K562 (cell line): ENCODE measurements at regions not wholly inside any gene's neighbourhood (a gene's known extent, or its start where the extent isn't known, plus 50 kb on each side); places are given as distances from the start of the nearest gene placed in this dataset.

Experiments used
- CBX2 ChIP-seq: fragments of 200-600 bp; sonication (generic); IDR thresholded peaks from one replicate; pipeline ENCODE4 v1.6.1; 2012; ENCODE audit warnings: mild to moderate bottlenecking, low read length, inconsistent platforms; ENCODE audit not compliant: insufficient read depth, poor library complexity, severe bottlenecking
- CTCF ChIP-seq, 3 experiments: IDR thresholded peaks in 2 of 3; conservative IDR thresholded peaks in 1 of 3; 2 replicates each; pipeline ENCODE4 v1.5.1; 2011 to 2012; ENCODE audit warnings: low read length in 3 of 3, mild to moderate bottlenecking in 3 of 3, control low read depth in 2 of 3, improper control_type of control experiment in 1 of 3, inconsistent platforms in 1 of 3, low read depth in 1 of 3, mixed read lengths in 1 of 3, moderate library complexity in 1 of 3; ENCODE audit not compliant: insufficient read depth in 2 of 3
- E2F1 ChIP-seq: sonication (generic); formaldehyde crosslinking; IDR thresholded peaks from 2 replicates; pipeline ENCODE4 v1.8.1; 2023; ENCODE audit warnings: mild to moderate bottlenecking, missing genetic modification reagents, moderate library complexity
- KAT2B ChIP-seq: IDR thresholded peaks from one replicate; pipeline ENCODE4 v1.6.1; 2012; ENCODE audit warnings: low read depth, mild to moderate bottlenecking, control low read depth, inconsistent platforms, low read length, moderate library complexity
- POLR2A ChIP-seq: fragments of 450-650 bp; conservative IDR thresholded peaks from 2 replicates; pipeline ENCODE4 v1.6.1; 2016
- PRPF4 ChIP-seq: fragments of 200-400 bp; formaldehyde crosslinking; IDR thresholded peaks from one replicate; pipeline ENCODE4 v1.6.1; 2017; ENCODE audit warnings: low read length, low read depth, mild to moderate bottlenecking; ENCODE audit not compliant: insufficient read depth, poor library complexity, severe bottlenecking
- SMC3 ChIP-seq: conservative IDR thresholded peaks from 2 replicates; pipeline ENCODE4 v1.6.1; 2011; ENCODE audit warnings: low read depth, low read length, improper control_type of control experiment; ENCODE audit not compliant: insufficient read depth
- ZFP91 ChIP-seq: sonication (generic); formaldehyde crosslinking; IDR thresholded peaks from 2 replicates; pipeline ENCODE4 v1.8.0; 2022; ENCODE audit warnings: mild to moderate bottlenecking, missing genetic modification reagents

GRCh38 chr10:105793071-105793470 lies 1152.0 kb downstream of the SORCS3 start:
- TF ChIP-seq ZFP91 (CRISPR knock-in tag) (no peak), SMC3 (no peak), E2F1 (CRISPR knock-in tag) (no peak), KAT2B (no peak), PRPF4 (no peak), CTCF (IDR thresholded peaks at IDR 0.05 in 2 of 3, conservative IDR thresholded peaks at IDR 0.05 in 1 of 3; ENCODE audit: insufficient read depth in 2 of 3, low read depth in 1 of 3, low read length in 3 of 3) (no peak), CBX2 (no peak), POLR2A (no peak)
